ENCODE measurements at regions not wholly inside any gene's neighbourhood (a gene's known extent, or its start where the extent isn't known, plus 50 kb on each side); places are given as distances from the start of the nearest gene placed in this dataset.

GRCh38 chr11:27968461-27968860 lies 139.5 kb downstream of the KIF18A start:
- in situ Hi-C loops (cut with HindIII; ENCODE audit: low sequenced_read_pairs) = no loop called here
- DNase-seq (ENCODE audit: low spot score) = no peak

GRCh38 chr11:27965559-27965958 lies 142.4 kb downstream of the KIF18A start:
- DNase-seq (ENCODE audit: low spot score) = no peak

GRCh38 chr11:27963370-27963769 lies 144.6 kb downstream of the KIF18A start:
- in situ Hi-C loops (cut with HindIII; ENCODE audit: low sequenced_read_pairs) = no loop called here
- DNase-seq (ENCODE audit: low spot score) = no peak

More at GRCh38 chr11:27965559-27965958, 142.4 kb downstream of the KIF18A start:
- in situ Hi-C loops (cut with HindIII; ENCODE audit: low sequenced_read_pairs) = no loop called here

- in situ Hi-C loops (cut with HindIII; ENCODE audit: low sequenced_read_pairs) = no loop called here
- DNase-seq (ENCODE audit: low spot score) = no peak
Measured at GRCh38 chr11:27949951-27950738, 157.8 kb downstream of the KIF18A start.

- in situ Hi-C loops (cut with HindIII; ENCODE audit: low sequenced_read_pairs) = no loop called here
- DNase-seq (ENCODE audit: low spot score) = no peak
Measured at GRCh38 chr11:27945348-27945747, 162.6 kb downstream of the KIF18A start.

- DNase-seq (ENCODE audit: low spot score) = no peak
- in situ Hi-C loops (cut with HindIII; ENCODE audit: low sequenced_read_pairs) = no loop called here
Measured at GRCh38 chr11:27938011-27938410, 169.9 kb downstream of the KIF18A start.

GRCh38 chr11:27934830-27935145 lies 173.2 kb downstream of the KIF18A start:
- DNase-seq (ENCODE audit: low spot score) = peak; percentile 46
- in situ Hi-C loops (cut with HindIII; ENCODE audit: low sequenced_read_pairs) = no loop called here

- in situ Hi-C loops (cut with HindIII; ENCODE audit: low sequenced_read_pairs) = no loop called here
- peak; percentile 74 for DNase-seq (ENCODE audit: low spot score)
Measured at GRCh38 chr11:27933992-27934829, 173.7 kb downstream of the KIF18A start.

- DNase-seq (ENCODE audit: low spot score) = no peak
- in situ Hi-C loops (cut with HindIII; ENCODE audit: low sequenced_read_pairs) = no loop called here
Measured at GRCh38 chr11:27931770-27932169, 176.2 kb downstream of the KIF18A start.

GRCh38 chr11:27930946-27931345 lies 177.0 kb downstream of the KIF18A start:
- no peak for DNase-seq (ENCODE audit: low spot score)
- in situ Hi-C loops (cut with HindIII; ENCODE audit: low sequenced_read_pairs) = no loop called here

- in situ Hi-C loops (cut with HindIII; ENCODE audit: low sequenced_read_pairs) = no loop called here
- no peak for DNase-seq (ENCODE audit: low spot score)
Measured at GRCh38 chr11:27928809-27929208, 179.1 kb downstream of the KIF18A start.

GRCh38 chr11:27926981-27927481 lies 180.9 kb downstream of the KIF18A start:
- in situ Hi-C loops (cut with HindIII; ENCODE audit: low sequenced_read_pairs) = no loop called here
- DNase-seq (ENCODE audit: low spot score) = peak; percentile 20

GRCh38 chr11:27926486-27926885 lies 181.5 kb downstream of the KIF18A start:
- DNase-seq (ENCODE audit: low spot score) = no peak
- in situ Hi-C loops (cut with HindIII; ENCODE audit: low sequenced_read_pairs) = no loop called here

GRCh38 chr11:27921472-27921871 lies 186.5 kb downstream of the KIF18A start:
- no peak for DNase-seq (ENCODE audit: low spot score)

GRCh38 chr11:27916541-27917100 lies 191.3 kb downstream of the KIF18A start:
- in situ Hi-C loops (cut with HindIII; ENCODE audit: low sequenced_read_pairs) = no loop called here

More at GRCh38 chr11:27921472-27921871, 186.5 kb downstream of the KIF18A start:
- in situ Hi-C loops (cut with HindIII; ENCODE audit: low sequenced_read_pairs) = no loop called here

GRCh38 chr11:27914080-27914479 lies 193.9 kb downstream of the KIF18A start:
- DNase-seq (ENCODE audit: low spot score) = no peak
- in situ Hi-C loops (cut with HindIII; ENCODE audit: low sequenced_read_pairs) = no loop called here

More at GRCh38 chr11:27916541-27917100, 191.3 kb downstream of the KIF18A start:
- no peak for DNase-seq (ENCODE audit: low spot score)

GRCh38 chr11:27913650-27914049 lies 194.3 kb downstream of the KIF18A start:
- no peak for DNase-seq (ENCODE audit: low spot score)
- in situ Hi-C loops (cut with HindIII; ENCODE audit: low sequenced_read_pairs) = no loop called here

- no peak for DNase-seq (ENCODE audit: low spot score)
- in situ Hi-C loops (cut with HindIII; ENCODE audit: low sequenced_read_pairs) = no loop called here
Measured at GRCh38 chr11:27912916-27913315, 195.0 kb downstream of the KIF18A start.

- in situ Hi-C loops (cut with HindIII; ENCODE audit: low sequenced_read_pairs) = no loop called here
- DNase-seq (ENCODE audit: low spot score) = no peak
Measured at GRCh38 chr11:27910186-27910931, 197.6 kb downstream of the KIF18A start.

Measured in G401 (cell line).